ENCODE measurements at regions not wholly inside any gene's neighbourhood (a gene's known extent, or its start where the extent isn't known, plus 50 kb on each side); places are given as distances from the start of the nearest gene placed in this dataset.

- no peak for TF ChIP-seq MXI1 (IDR thresholded peaks at IDR 0.05; ENCODE audit: low read depth, low read length)
- no peak for TF ChIP-seq POLR2AphosphoS5 (IDR thresholded peaks at IDR 0.05; ENCODE audit: low read depth, low read length)
- TF ChIP-seq, protein P1, sequence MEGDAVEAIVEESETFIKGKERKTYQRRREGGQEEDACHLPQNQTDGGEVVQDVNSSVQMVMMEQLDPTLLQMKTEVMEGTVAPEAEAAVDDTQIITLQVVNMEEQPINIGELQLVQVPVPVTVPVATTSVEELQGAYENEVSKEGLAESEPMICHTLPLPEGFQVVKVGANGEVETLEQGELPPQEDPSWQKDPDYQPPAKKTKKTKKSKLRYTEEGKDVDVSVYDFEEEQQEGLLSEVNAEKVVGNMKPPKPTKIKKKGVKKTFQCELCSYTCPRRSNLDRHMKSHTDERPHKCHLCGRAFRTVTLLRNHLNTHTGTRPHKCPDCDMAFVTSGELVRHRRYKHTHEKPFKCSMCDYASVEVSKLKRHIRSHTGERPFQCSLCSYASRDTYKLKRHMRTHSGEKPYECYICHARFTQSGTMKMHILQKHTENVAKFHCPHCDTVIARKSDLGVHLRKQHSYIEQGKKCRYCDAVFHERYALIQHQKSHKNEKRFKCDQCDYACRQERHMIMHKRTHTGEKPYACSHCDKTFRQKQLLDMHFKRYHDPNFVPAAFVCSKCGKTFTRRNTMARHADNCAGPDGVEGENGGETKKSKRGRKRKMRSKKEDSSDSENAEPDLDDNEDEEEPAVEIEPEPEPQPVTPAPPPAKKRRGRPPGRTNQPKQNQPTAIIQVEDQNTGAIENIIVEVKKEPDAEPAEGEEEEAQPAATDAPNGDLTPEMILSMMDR (IDR thresholded peaks at IDR 0.05): no peak
- TF ChIP-seq YY1 (IDR thresholded peaks at IDR 0.05; ENCODE audit: low read depth): no peak
- TF ChIP-seq RAD21 (IDR thresholded peaks at IDR 0.05; ENCODE audit: low read length): no peak
- no peak for TF ChIP-seq TAF1 (IDR thresholded peaks at IDR 0.05; ENCODE audit: borderline replicate concordance, low read depth, low read length)
- no peak for TF ChIP-seq USF1 (IDR thresholded peaks at IDR 0.05; ENCODE audit: borderline replicate concordance, low read depth)
- no peak for TF ChIP-seq EP300 (IDR thresholded peaks at IDR 0.05; ENCODE audit: borderline replicate concordance in 1 of 2, low read depth in 1 of 2, low read length in 1 of 2)
- no peak for TF ChIP-seq REST (IDR thresholded peaks at IDR 0.05; ENCODE audit: low read depth, low read length)
- TF ChIP-seq RFX5 (IDR thresholded peaks at IDR 0.05; ENCODE audit: low read length): no peak
- TF ChIP-seq NRF1 (IDR thresholded peaks at IDR 0.05; ENCODE audit: low read depth, low read length): no peak
- TF ChIP-seq SIN3A (IDR thresholded peaks at IDR 0.05; ENCODE audit: borderline replicate concordance, low read depth, low read length): no peak
These were observed 404.9 kb downstream of the BCL11B start for GRCh38 chr14:98867146-98867545.

Data from SK-N-SH (cell line).